ENCODE measurements at regions not wholly inside any gene's neighbourhood (a gene's known extent, or its start where the extent isn't known, plus 50 kb on each side); places are given as distances from the start of the nearest gene placed in this dataset.

DNA sequence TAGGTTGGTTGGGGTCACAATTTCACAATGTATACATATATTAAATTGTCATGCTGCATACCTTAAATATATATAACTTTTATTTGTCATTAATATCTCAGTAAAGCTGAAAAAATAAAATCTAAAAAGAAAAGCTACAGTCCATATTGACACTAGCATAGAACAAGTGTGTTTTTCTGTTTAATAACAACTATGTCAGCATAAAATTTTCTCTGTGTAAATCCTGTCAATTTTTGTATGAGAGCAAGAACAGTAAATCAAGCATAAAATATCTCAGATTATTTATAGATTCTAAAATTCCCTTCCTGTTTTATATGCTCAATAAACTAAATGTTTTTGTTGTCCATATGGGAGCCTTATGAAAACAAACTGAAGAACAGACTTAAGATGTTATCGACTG, 739.2 kb downstream of the MRPL39 start:
- H3K27ac ChIP-seq, result no peak overlapping the region
- TF ChIP-seq, protein P1, sequence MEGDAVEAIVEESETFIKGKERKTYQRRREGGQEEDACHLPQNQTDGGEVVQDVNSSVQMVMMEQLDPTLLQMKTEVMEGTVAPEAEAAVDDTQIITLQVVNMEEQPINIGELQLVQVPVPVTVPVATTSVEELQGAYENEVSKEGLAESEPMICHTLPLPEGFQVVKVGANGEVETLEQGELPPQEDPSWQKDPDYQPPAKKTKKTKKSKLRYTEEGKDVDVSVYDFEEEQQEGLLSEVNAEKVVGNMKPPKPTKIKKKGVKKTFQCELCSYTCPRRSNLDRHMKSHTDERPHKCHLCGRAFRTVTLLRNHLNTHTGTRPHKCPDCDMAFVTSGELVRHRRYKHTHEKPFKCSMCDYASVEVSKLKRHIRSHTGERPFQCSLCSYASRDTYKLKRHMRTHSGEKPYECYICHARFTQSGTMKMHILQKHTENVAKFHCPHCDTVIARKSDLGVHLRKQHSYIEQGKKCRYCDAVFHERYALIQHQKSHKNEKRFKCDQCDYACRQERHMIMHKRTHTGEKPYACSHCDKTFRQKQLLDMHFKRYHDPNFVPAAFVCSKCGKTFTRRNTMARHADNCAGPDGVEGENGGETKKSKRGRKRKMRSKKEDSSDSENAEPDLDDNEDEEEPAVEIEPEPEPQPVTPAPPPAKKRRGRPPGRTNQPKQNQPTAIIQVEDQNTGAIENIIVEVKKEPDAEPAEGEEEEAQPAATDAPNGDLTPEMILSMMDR (conservative IDR thresholded peaks at IDR 0.05), result no peak

- TF ChIP-seq, protein P1 (conservative IDR thresholded peaks at IDR 0.05), result no peak
- H3K27ac ChIP-seq, result no peak overlapping the region
Measured at GRCh38 chr21:24861471-24861870, 745.8 kb downstream of the MRPL39 start.

- H3K27ac ChIP-seq, result no peak overlapping the region
- TF ChIP-seq, protein P1 (conservative IDR thresholded peaks at IDR 0.05), result no peak
Measured at GRCh38 chr21:24856326-24856725, 751.0 kb downstream of the MRPL39 start.

GRCh38 chr21:24852610-24853195, 754.6 kb downstream of the MRPL39 start:
- no peak overlapping the region for H3K27ac ChIP-seq
- TF ChIP-seq, protein P1 (conservative IDR thresholded peaks at IDR 0.05), result no peak

DNA sequence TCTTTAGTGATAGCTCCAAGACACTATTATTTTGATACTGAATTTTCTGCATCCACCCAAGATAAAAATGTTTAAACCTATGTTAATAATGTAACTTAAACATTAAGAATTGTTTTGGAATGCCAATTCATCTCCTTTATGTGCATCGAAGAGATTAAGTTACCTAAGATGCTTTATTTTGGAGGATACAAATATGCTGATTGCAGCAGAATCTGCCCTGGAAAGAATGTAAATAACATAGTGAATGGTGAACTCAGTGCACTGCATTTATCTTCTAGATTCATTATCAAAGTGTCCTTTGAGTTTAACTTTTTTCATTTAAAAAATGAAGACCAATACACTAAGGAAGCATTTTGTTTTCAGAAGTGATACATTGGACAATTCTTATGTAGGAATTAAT, 757.2 kb downstream of the MRPL39 start:
- H3K27ac ChIP-seq, result no peak overlapping the region
- TF ChIP-seq, protein P1 (conservative IDR thresholded peaks at IDR 0.05), result no peak

DNA sequence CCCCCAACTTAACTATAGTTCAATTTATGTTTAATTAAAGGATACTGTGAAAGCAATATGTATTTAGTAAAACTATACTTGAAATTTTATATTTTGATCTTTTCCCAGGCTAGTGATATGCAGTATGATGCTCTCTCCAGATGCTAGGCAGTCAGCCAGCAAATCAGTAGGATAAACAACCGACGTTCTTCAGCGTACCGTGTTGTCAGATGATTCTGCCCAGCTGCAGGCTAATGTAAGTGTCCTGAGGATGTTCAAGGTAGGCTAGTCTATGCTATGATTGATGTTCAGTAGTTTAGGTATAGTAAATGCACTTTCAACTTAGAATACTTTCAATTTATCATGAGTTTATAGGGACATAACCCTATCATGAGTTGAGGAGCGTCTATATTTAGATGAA, 762.6 kb downstream of the MRPL39 start:
- TF ChIP-seq, protein P1 (conservative IDR thresholded peaks at IDR 0.05), result no peak
- no peak overlapping the region for H3K27ac ChIP-seq

- TF ChIP-seq, protein P1 (conservative IDR thresholded peaks at IDR 0.05), result no peak
- no peak overlapping the region for H3K27ac ChIP-seq
Measured at GRCh38 chr21:24840287-24840686, 767.0 kb downstream of the MRPL39 start.

Measured in VCaP (cell line).